AG10803 (cell line): ENCODE measurements at regions not wholly inside any gene's neighbourhood (a gene's known extent, or its start where the extent isn't known, plus 50 kb on each side); places are given as distances from the start of the nearest gene placed in this dataset.

Source experiments
- DNase-seq: peaks from one replicate; pipeline ENCODE4 v3.0.0; 2010; ENCODE audit warnings: low read depth
- H3K4me3 ChIP-seq: 2 replicates; pipeline ENCODE4 v1.5.1; 2011; ENCODE audit warnings: mild to moderate bottlenecking, low read length, control low read depth
- CTCF ChIP-seq: conservative IDR thresholded peaks from 2 replicates; pipeline ENCODE4 v1.5.1; 2011; ENCODE audit warnings: mild to moderate bottlenecking, low read length, control low read depth, inconsistent platforms

- DNase-seq, result no peak
- TF ChIP-seq CTCF, result no peak
- H3K4me3 ChIP-seq, result no peak overlapping the region
These were observed 240.6 kb upstream of the ZFHX3 start for GRCh38 chr16:73288520-73288919.

GRCh38 chr16:73287859-73288405 lies 240.0 kb upstream of the ZFHX3 start:
- DNase-seq, result no peak
- TF ChIP-seq CTCF, result no peak

GRCh38 chr16:73286346-73287267 lies 238.7 kb upstream of the ZFHX3 start:
- TF ChIP-seq CTCF, result no peak
- H3K4me3 ChIP-seq, result no peak overlapping the region
- DNase-seq, result no peak

More at GRCh38 chr16:73287859-73288405, 240.0 kb upstream of the ZFHX3 start:
- H3K4me3 ChIP-seq, result no peak overlapping the region

GRCh38 chr16:73285436-73286201 lies 237.7 kb upstream of the ZFHX3 start:
- no peak overlapping the region for H3K4me3 ChIP-seq
- DNase-seq, result peak; percentile 28
- no peak for TF ChIP-seq CTCF

- DNase-seq, result no peak
These were observed 232.5 kb upstream of the ZFHX3 start for GRCh38 chr16:73280388-73280787.

GRCh38 chr16:73279451-73279850 lies 231.5 kb upstream of the ZFHX3 start:
- H3K4me3 ChIP-seq, result no peak overlapping the region
- DNase-seq, result no peak
- no peak for TF ChIP-seq CTCF

More at GRCh38 chr16:73280388-73280787, 232.5 kb upstream of the ZFHX3 start:
- no peak for TF ChIP-seq CTCF
- H3K4me3 ChIP-seq, result no peak overlapping the region
